NCI-H146 treated with DMSO at 0.1 percent for 48 hours (cell line): ENCODE measurements at regions not wholly inside any gene's neighbourhood (a gene's known extent, or its start where the extent isn't known, plus 50 kb on each side); places are given as distances from the start of the nearest gene placed in this dataset.

ENCODE experiments used
- DNase-seq: peaks from one replicate; lab custom pipeline; 2025; ENCODE audit not compliant: unreplicated experiment; lab: John Stamatoyannopoulos, UW

GRCh38 chr13:39100996-39101738 is 62.9 kb downstream of the NHLRC3 start:
- no peak for DNase-seq

DNA sequence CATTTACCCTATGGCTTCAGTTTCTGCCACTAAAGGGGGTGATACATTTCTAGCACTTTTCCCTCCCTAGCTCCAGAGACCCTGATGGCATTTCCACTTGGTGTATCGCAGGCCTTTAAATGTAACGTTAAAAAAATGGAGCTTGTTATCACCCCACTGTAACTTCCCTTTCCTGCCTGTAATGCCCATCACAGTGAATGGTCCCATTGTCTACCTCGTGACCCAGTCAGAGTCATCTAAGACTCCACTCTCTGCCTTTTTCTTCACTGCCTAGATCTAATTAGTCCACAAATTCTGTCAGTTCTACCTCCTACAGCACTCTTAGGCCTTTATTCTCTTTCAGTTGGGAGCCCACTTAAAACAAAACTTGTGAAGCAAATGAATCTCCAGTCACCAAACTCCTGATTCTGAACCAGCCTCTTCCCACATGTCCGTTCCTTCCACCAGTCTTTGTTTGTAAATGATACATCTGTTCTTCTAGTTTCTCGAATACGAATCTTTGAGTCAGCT is 64.8 kb downstream of the NHLRC3 start:
- DNase-seq, result no peak

DNA sequence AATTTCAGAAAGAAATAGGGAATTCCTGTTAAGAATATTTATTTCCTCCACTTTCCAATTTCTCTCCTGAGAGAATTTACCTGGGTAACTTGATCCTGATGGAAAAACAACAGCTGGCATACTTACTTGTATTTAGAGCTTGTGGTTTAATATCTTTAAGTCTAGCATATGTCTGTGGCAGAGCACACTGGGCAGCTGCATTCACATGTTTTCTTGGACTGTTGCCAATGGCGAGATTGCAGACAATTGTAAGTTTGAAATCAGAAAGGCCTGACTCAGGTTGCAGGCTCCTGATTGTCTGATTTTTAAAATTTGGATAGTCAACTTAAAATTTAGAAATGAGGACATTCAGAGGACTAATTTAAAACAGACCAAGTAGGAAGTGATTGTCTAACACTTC is 66.9 kb downstream of the NHLRC3 start:
- DNase-seq, result peak; percentile 72

DNA sequence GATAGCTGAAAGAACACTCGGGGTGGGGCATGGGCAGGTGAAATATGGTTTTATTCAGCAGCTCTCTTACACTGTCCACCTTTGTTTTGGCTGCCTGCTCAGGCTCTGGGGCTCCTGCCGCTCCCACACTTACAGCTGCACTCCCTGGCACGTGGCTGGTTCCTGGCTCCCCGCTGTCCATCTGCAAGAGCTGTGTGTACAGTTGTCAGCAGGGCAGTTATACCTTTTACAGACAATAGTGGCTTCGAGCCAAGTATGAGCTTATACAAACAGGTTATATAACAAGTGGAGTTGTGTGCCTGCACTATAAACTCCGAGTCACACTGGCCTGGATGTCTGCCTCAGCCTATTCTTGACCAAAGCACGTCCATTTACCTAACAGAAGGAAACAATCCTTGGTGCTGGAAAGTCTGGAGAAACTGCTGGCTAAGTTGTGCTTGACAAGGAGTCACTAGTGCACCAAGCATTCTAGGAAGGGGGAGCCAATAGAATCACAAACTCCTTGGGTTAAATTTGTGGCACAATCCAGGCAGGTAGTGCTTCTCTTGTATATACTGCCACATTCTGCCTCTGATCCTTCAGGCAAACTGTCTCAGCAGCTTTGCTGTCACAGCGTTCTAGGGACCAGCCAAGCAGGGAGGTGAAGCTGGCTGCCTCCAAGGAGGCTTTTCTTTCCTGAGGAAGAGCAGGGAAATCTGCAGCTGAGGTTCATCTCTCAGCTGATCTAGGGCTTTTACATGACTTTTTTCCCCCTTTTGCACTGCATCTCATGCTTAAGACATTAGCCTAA is 68.2 kb downstream of the NHLRC3 start:
- DNase-seq, result peak; percentile 98

GRCh38 chr13:39107561-39107960 is 69.3 kb downstream of the NHLRC3 start:
- DNase-seq, result peak; percentile 59

GRCh38 chr13:39108783-39109182 is 70.5 kb downstream of the NHLRC3 start:
- DNase-seq, result no peak

DNA sequence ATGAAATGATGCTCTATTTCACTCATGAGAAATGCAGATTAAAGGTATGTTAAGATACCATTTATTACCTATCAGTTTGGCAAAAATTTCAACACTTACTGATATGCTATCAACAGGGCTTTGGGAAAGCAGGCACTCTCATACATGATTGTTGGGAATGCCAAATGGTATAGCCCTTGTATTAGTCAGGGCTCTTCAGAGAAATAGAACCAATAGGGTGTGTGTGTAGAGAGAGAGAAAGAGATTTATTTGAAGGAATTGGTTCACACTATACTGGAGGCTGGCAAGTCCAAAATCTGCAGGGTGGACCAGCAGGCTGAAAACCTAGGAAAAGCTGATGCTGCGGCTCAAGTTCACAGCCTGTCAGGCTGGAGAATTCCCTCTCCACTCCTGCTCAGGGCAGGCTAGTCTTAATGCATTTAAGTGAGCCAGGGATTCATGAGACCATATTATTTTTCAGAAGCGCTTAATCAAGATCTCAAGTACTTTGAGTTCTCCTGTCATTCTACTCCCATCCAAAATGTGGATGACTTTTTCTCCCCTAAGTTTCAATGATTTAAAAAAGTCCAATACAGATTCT is 72.4 kb downstream of the NHLRC3 start:
- no peak for DNase-seq

- DNase-seq, result no peak
Measured at GRCh38 chr13:39111145-39111544, 72.9 kb downstream of the NHLRC3 start.

DNA sequence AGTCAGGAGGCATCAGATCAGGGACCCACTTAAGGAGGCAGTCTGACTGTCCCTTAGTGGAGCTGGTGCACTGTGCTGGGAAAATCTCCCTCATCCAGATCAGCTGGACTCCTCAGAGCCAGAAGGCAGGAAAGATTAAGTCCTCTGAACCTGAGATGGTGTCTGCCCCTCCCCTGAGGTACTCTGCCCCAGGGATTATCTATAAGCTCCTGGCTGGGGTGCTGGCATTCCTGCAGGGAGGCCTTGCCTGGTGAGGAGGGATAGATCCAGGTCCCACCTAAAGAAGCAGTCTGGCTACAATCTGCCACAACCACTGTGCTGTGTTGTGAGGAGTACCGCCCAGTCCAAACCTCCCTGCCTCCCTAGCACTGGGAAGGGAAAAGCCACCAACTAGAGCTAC is 81.2 kb downstream of the NHLRC3 start:
- DNase-seq, result no peak

DNA sequence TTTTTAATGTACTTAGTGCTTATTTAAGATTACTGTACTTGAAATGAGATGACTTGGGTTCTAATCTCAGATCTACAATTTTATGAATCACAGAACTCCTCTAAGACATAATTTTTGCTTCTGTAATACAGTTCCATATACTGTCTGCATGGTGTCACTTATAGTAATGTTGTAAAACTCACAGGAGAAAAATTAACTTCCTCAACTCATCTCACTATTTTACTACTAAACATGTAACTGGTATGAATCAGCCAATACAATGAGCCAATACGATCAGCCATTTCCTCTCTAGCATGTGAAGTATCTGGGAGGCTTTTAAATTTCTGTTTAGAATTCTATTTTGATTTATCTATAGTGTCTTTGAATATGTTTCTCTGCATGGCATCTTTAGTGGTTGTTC is 85.3 kb downstream of the NHLRC3 start:
- DNase-seq, result no peak

GRCh38 chr13:39129213-39129612 is 91.0 kb downstream of the NHLRC3 start:
- DNase-seq, result no peak

- peak; percentile 58 for DNase-seq
Measured at GRCh38 chr13:39130301-39130700, 92.0 kb downstream of the NHLRC3 start.

GRCh38 chr13:39132286-39133230 is 94.3 kb downstream of the NHLRC3 start:
- DNase-seq, result peak; percentile 98

DNA sequence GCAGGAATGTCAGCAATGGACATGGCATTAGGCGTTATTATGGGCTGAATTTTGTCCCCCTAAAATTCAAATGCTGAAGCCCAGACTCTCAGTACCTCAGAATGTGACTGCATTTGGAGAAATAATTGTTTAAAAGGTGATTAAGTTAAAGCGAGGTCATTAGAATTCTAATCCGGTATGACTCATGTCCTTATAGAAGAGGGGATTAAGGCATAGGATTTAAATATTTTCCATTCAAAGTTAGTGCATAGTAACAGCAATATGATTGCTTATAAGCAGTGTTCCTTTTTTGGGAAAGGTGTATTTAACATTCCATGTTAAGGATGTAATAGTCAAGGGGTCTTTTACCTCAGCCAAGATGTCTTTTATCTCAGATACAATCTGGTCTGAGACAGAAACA is 95.5 kb downstream of the NHLRC3 start:
- no peak for DNase-seq

- no peak for DNase-seq
Measured at GRCh38 chr13:39134574-39134973, 96.3 kb downstream of the NHLRC3 start.

GRCh38 chr13:39144391-39144790 is 106.1 kb downstream of the NHLRC3 start:
- DNase-seq, result peak; percentile 36

DNA sequence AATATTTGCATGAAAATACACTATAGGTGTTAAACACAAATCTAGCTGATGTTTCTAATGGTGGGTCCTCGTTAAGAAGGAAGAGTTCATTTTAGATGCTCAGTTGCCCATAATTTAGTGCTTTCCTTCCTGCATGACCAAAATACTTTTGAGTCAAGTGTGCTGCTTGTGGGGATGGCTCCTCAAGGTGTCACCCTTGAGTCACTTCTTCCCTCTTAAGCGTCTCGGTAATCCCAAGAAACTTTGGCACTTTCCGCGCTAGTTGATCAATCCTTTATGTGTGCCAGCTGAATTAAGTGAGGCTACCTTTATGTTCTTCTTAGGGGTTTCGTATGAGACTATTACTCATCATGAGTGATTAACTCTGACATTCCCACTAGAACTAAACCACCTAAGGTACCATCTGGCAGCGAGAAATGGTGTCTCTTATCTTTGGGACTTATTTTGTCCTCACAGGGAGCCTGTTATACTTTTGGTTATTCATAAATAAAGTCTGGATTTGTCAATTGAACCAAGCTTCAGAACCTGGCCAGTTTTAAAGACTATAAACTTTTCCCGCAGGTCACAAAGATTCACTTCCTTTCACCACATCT is 106.8 kb downstream of the NHLRC3 start:
- no peak for DNase-seq

- DNase-seq, result peak; percentile 64
Measured at GRCh38 chr13:39148513-39148961, 110.3 kb downstream of the NHLRC3 start.

- DNase-seq, result no peak
Measured at GRCh38 chr13:39149896-39150295, 111.6 kb downstream of the NHLRC3 start.

GRCh38 chr13:39154041-39154440 is 115.8 kb downstream of the NHLRC3 start:
- no peak for DNase-seq
